HG02870 (cell line): ENCODE measurements at regions not wholly inside any gene's neighbourhood (a gene's known extent, or its start where the extent isn't known, plus 50 kb on each side); places are given as distances from the start of the nearest gene placed in this dataset.
"Not testable (repeated sequence)": the region's sequence is repeated elsewhere in the genome, so short reads cannot be mapped to it uniquely, and the experiment has no call there.

Source experiments
- ATAC-seq: cut with Tn5 transposase; IDR thresholded peaks from one replicate; pipeline ENCODE4 v1.9.1; 2021; ENCODE audit warnings: mild to moderate bottlenecking, moderate library complexity; ENCODE audit not compliant: unreplicated experiment

GRCh38 chr6:166806962-166807757 lies 149.2 kb downstream of the RNASET2 start:
- ATAC-seq = no peak

GRCh38 chr6:166806217-166806838 lies 150.0 kb downstream of the RNASET2 start:
- ATAC-seq = no peak

- no peak for ATAC-seq
These were observed 152.9 kb downstream of the RNASET2 start for GRCh38 chr6:166803471-166803870.

- no peak for ATAC-seq
These were observed 153.9 kb downstream of the RNASET2 start for GRCh38 chr6:166802401-166802800.

GRCh38 chr6:166800137-166800536 lies 156.2 kb downstream of the RNASET2 start:
- no peak for ATAC-seq

DNA sequence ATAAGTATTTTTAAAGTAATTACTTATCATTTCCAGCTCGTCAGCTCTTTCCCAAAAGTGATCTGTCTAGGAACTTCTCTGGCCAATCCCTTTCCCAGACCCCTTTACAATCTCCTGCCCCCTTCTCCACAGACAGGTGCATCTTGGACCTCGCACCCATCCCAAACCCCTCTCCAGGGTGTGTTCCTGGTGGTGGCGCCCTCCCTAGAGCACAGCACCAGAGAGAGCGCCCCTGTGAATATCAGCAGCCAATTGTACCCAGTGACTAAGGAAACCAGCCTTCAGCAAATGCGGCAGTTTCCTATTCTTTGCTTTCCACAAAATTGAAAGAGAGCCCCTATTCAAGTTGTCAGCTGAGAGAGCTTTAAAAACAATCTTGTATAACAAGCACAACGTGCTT lies 157.7 kb downstream of the RNASET2 start:
- ATAC-seq = no peak

- no peak for ATAC-seq
These were observed 159.7 kb downstream of the RNASET2 start for GRCh38 chr6:166796610-166797009.

DNA sequence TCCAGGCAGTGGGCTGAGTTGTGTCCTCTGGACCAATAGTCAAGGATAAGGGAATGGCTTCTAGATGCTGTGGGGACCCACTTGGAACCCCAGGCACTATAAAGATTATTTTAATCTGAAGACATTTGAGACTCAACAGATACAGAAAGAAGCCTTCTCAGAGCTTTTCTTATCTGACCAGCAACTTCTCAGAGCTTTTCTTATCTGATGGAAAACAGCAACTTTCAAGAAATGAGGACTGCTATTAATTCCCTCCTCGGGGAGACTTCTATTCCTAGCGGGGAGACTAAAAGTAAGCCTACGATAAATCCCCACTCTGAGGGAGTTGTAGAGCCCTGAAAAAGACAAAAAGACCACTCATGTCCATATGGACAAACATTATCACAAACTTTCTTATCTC lies 160.5 kb downstream of the RNASET2 start:
- no peak for ATAC-seq

DNA sequence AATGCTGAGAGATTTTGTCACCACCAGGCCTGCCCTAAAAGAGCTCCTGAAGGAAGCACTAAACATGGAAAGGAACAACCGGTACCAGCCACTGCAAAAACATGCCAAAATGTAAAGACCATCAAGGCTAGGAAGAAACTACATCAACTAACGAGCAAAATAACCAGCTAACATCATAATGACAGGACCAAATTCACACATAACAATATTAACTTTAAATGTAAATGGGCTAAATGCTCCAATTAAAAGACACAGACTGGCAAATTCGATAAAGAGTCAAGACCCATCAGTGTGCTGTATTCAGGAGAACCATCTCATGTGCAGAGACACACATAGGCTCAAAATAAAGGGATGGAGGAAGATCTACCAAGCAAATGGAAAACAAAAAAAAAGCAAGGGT lies 163.8 kb upstream of the RPS6KA2 start:
- not testable (repeated sequence) for ATAC-seq

GRCh38 chr6:166788846-166789529 lies 161.9 kb upstream of the RPS6KA2 start:
- not testable (repeated sequence) for ATAC-seq

GRCh38 chr6:166786704-166787293 lies 159.7 kb upstream of the RPS6KA2 start:
- ATAC-seq = no peak

DNA sequence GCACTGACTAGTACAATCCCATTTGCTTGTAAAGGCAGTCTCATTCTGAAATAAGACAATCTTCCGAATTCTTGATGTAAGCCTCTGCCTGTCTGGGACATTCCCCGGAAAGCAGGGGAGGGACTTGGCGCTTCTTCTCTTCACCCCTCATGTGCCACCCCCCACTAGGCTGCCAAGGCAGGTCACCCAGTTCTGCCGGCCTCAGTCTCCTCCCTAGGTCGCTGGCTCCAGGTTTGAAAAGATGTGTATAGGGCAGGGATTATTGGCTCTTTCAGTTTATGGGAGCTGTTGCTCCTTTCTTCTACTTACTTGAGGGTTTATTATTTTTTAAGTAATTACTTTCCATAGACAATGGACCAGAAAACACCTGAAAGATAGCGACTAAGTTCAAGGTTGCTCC lies 158.1 kb upstream of the RPS6KA2 start:
- no peak for ATAC-seq

GRCh38 chr6:166784691-166785090 lies 157.6 kb upstream of the RPS6KA2 start:
- no peak for ATAC-seq

GRCh38 chr6:166782520-166782919 lies 155.5 kb upstream of the RPS6KA2 start:
- ATAC-seq = no peak

GRCh38 chr6:166781331-166781730 lies 154.3 kb upstream of the RPS6KA2 start:
- ATAC-seq = no peak

DNA sequence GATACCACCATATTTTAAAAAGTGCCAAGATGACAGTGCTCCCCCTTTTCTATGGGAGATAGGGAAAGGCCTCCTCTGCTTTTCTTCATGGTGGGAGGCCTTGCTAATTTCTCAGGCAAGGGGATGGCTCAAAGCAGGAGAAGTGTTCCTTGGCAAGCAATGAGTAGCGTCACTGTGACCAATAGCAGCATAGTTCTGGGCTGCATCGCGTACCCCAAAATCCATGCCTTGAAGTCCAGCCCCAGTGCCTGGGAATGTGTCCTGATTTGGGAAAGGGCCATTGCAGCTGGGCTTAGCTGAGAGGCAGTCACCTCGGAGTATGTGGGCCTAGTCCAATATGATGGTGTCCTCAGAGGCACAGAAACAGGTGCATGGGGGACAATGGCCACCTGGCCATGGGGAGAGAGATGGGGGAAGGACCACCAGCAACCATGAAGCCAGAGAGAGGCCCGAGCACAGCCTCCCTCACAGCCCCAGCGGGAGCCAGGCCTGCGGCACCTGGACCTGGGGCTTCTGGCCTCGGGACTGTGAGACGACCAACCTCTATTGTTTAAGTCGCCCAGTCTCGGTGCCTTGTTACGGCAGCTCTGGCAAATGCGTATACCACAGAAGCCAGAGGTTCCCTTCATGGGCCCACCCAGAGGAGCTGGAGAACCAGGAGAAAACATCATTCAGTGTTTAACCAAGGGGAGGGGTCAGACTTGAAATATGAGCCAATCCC lies 153.1 kb upstream of the RPS6KA2 start:
- no peak for ATAC-seq

DNA sequence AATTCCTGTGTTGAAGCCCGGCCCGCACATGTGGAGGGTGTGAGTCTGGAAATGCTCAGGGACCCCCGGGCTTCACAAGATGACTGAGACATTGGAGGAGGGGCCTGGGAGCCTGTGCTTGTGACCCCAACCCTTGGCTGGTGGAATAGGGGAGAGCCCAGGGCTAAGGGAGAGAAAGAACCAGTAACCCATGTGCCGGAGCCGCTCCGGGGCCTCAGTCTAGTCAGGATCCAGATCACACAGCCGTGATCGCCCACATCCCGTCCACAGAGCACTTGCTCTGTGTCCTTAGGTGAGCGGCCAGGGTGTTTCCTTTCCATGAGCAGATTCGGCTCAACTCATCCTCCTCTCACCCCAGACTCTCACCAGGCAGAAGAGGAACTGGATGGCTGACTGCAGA lies 152.3 kb upstream of the RPS6KA2 start:
- no peak for ATAC-seq

- ATAC-seq = no peak
These were observed 151.7 kb upstream of the RPS6KA2 start for GRCh38 chr6:166778776-166779175.

- no peak for ATAC-seq
These were observed 151.0 kb upstream of the RPS6KA2 start for GRCh38 chr6:166778046-166778445.

DNA sequence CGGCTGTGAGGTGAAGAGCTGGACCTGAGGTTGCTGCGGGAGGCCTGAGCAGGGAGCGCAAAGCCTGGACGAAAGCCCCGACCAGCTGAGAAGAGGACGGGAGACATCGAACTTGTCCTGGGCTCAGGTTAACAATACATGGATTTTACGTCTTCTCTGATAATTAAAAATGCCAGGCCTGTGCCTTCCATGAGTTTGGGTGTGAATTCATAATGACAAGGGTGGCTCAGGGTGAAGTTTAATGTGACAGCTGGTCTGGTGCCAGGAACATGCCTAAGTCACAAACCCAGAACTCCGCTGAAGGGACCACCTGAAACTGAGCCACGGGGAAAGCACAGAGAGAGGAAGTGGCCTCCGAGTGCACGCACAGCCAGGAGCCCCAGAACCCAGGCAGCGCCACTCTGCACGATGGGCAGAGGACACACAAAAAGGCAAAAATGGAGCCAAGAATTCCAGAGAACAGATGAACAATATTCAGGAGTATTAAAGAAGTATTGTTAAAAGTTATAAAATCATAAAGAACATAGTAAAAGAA lies 150.1 kb upstream of the RPS6KA2 start:
- no peak for ATAC-seq

DNA sequence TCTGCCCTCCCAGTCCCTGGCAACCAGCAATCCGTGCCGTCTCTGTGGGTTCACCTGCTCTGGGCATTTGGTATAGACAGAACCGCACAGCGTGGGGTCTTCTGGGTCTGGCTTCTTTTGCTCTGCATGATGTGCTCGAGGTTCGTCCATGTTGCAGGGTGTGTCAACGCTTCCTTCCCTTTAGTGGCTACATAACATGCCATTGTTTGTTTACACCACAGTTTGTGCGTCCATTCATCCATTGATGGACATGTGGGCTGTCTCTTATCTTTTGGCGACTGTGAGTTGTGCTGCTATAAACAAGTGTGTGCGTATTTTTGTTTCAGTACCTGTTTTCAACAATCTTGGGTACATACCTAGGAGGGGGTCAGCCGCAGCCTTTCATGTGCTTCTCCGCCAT lies 149.5 kb upstream of the RPS6KA2 start:
- ATAC-seq = no peak
